Lower leg skin (tissue), 3 donors: ENCODE measurements at regions not wholly inside any gene's neighbourhood (a gene's known extent, or its start where the extent isn't known, plus 50 kb on each side); places are given as distances from the start of the nearest gene placed in this dataset.

Experiments used
- POLR2A ChIP-seq, 2 donors: fragments of 450-650 bp; IDR thresholded peaks; one replicate each; pipeline ENCODE4 v1.6.1; 2016 to 2017; ENCODE audit warnings: antibody characterized with exemption in 2 of 2, mild to moderate bottlenecking in 1 of 2, moderate library complexity in 1 of 2
- TF ChIP-seq, protein P1 (sequence below), 3 donors: fragments of 450-650 bp; IDR thresholded peaks; one replicate each; pipeline ENCODE4 v1.5.1; 2016; ENCODE audit warnings: antibody characterized with exemption in 3 of 3, mild to moderate bottlenecking in 3 of 3, moderate library complexity in 2 of 3

DNA sequence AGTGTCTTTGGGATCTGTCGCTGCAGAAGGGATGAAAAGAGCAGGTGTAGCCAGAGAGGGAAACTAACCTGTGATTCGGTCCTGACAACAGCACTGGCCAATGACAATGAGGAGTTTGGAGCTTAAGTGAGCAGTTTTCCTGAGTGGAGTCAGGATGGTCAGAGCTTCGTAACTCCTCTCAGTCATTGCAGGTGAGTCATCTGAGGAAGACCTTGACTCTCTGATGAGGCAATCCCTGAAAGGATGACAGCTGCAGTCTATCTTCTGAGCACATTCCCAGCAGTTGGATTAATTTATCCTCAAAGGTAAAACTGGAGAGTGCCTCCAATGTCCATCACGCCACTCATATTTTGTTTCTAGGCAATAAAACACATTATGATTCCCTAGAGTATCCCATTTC is 401.9 kb downstream of the POM121L12 start:
- TF ChIP-seq POLR2A (IDR thresholded peaks at IDR 0.05), result no peak
- TF ChIP-seq, protein P1, sequence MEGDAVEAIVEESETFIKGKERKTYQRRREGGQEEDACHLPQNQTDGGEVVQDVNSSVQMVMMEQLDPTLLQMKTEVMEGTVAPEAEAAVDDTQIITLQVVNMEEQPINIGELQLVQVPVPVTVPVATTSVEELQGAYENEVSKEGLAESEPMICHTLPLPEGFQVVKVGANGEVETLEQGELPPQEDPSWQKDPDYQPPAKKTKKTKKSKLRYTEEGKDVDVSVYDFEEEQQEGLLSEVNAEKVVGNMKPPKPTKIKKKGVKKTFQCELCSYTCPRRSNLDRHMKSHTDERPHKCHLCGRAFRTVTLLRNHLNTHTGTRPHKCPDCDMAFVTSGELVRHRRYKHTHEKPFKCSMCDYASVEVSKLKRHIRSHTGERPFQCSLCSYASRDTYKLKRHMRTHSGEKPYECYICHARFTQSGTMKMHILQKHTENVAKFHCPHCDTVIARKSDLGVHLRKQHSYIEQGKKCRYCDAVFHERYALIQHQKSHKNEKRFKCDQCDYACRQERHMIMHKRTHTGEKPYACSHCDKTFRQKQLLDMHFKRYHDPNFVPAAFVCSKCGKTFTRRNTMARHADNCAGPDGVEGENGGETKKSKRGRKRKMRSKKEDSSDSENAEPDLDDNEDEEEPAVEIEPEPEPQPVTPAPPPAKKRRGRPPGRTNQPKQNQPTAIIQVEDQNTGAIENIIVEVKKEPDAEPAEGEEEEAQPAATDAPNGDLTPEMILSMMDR (IDR thresholded peaks at IDR 0.05), result no peak
